Stimulated activated naive B cell treated with anti-CD40 and anti-IgM and Interleukin-4, amounts not matched to agents 10 μg/mL and 1 μg/mL and 100 μg/mL, for 72 hours (primary cell): ENCODE measurements at regions not wholly inside any gene's neighbourhood (a gene's known extent, or its start where the extent isn't known, plus 50 kb on each side); places are given as distances from the start of the nearest gene placed in this dataset.
A peak's percentile ranks its signal among the peaks of the same experiment; 100 is the strongest.

Experiments
- ATAC-seq, 2 donors: fragments of 150-1000 bp; cut with Tn5 transposase; replicated peaks; 2 replicates each; pipeline ENCODE4 v1.10.0; 2021; ENCODE audit warnings: moderate library complexity in 1 of 2
- DNase-seq: peaks from one replicate; pipeline ENCODE4 v3.0.0; 2021
- H3K27ac Mint-ChIP-seq: one replicate; pipeline ENCODE4 v1.8.0; 2022; ENCODE audit warnings: mild to moderate bottlenecking, mixed read lengths
- H3K27me3 Mint-ChIP-seq, 2 donors: one replicate each; pipeline ENCODE4 v1.8.0; 2022; ENCODE audit warnings: mixed read lengths in 2 of 2
- H3K36me3 Mint-ChIP-seq, 2 donors: one replicate each; pipeline ENCODE4 v1.8.0; 2022; ENCODE audit warnings: mixed read lengths in 2 of 2, mild to moderate bottlenecking in 1 of 2
- H3K4me1 Mint-ChIP-seq, 2 donors: one replicate each; pipeline ENCODE4 v1.8.0; 2022; ENCODE audit warnings: mixed read lengths in 2 of 2, mild to moderate bottlenecking in 1 of 2
- H3K4me3 Mint-ChIP-seq, 2 donors: one replicate each; pipeline ENCODE4 v1.8.0; 2022; ENCODE audit warnings: mild to moderate bottlenecking in 2 of 2, mixed read lengths in 2 of 2, moderate library complexity in 1 of 2
- H3K9me3 Mint-ChIP-seq, 2 donors: one replicate each; pipeline ENCODE4 v1.8.0; 2022; ENCODE audit warnings: mixed read lengths in 2 of 2, mild to moderate bottlenecking in 1 of 2

DNA sequence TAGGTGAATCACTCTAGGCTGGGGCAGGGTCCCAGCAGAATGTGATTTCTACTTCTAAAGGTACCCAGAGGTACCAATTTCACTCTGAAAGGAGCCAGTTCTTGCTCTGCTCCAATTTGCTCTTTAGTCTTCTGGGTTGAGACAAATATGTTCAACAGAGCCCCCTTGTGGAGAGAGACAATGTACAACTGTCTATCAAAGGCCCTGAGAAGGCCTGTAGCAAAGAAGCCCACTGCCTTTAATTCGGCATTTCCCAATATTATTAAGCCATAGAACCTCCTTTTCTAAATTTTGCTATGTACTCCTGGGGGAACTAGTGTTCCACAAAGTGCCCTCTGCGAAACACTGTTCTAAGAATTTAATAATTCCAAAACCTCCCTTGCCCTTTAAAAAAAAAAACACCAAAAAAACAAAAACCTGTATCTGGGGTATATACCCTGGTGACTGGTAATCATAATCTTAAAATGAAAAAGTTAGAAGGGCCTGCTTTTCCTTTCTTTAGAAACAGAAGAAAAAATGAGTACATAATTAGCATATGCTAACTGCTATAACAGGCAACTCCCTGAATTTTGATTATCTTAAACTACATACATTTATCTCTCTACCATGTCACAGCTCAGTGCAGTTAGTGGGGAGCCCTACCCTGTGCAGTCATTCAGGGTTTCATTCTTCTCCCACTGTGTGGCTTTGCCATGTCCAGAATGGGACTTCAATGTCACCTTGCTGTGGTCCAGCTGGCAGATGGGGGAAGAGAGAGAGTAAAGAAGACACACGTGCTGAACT lies 160.9 kb upstream of the BMPER start:
- no peak overlapping the region for H3K4me3 Mint-ChIP-seq
- H3K9me3 Mint-ChIP-seq = peaks cover 0 to 2% of the 10 kb centered on the region in 2 donors
- no peak overlapping the region for H3K27ac Mint-ChIP-seq
- no peaks in the 10 kb centered on the region for H3K36me3 Mint-ChIP-seq
- peaks cover 0 to 3% of the 10 kb centered on the region in 2 donors for H3K27me3 Mint-ChIP-seq
- H3K4me1 Mint-ChIP-seq = no peaks in the 10 kb centered on the region
- ATAC-seq = peak; percentile 46 to 66
- DNase-seq = no peak

DNA sequence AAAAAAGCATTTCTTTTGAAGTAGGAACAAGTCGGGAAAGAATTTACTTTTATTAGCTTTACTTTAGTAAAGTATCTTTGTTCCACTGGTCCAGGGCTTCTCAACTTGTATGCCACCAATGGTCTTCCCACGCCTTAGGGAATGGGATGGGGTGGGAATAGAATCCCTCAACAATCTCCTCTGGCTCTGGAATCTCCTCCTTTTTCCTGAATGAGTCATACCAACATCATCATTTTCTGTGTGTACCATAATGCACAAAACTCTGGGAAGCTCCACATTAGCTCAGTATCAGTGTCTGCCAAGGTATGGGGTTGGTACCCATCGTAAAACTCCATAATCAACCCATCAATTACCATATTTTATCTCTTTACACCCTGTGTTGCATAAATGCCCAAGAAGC lies 159.4 kb upstream of the BMPER start:
- Mint-ChIP-seq H3K4me1 (no peaks in the 10 kb centered on the region), H3K36me3 (no peaks in the 10 kb centered on the region), H3K27ac (no peak overlapping the region), H3K27me3 (no peaks in the 10 kb centered on the region), H3K4me3 (no peak overlapping the region), H3K9me3 (peaks cover 0 to 2% of the 10 kb centered on the region in 2 donors)
- no peak for ATAC-seq
- no peak for DNase-seq

DNA sequence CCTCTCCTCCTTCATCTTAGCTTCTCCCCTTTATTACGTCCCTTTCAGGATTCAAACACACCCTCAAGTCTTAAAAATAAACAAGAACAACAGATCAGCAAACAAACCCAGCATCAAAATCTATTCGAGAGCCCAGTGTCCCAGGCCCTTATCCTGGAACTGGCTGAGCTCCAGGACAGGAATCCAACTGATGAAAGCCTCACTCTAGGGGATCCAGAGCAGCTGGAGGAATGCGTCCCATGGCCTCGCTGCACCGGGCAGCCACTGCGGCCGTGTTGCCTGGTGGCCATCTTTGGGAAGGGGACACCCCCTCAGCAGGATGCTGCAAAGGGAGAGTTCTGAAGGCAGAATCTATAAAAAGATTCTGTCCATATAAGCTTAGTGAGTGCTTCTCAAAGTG lies 156.5 kb upstream of the BMPER start:
- DNase-seq = no peak
- H3K9me3 Mint-ChIP-seq = peaks cover 0 to 2% of the 10 kb centered on the region in 2 donors
- no peak for ATAC-seq
- H3K36me3 Mint-ChIP-seq = no peaks in the 10 kb centered on the region
- no peaks in the 10 kb centered on the region for H3K27me3 Mint-ChIP-seq
- H3K4me1 Mint-ChIP-seq = no peaks in the 10 kb centered on the region
- H3K4me3 Mint-ChIP-seq = no peak overlapping the region
- no peak overlapping the region for H3K27ac Mint-ChIP-seq

DNA sequence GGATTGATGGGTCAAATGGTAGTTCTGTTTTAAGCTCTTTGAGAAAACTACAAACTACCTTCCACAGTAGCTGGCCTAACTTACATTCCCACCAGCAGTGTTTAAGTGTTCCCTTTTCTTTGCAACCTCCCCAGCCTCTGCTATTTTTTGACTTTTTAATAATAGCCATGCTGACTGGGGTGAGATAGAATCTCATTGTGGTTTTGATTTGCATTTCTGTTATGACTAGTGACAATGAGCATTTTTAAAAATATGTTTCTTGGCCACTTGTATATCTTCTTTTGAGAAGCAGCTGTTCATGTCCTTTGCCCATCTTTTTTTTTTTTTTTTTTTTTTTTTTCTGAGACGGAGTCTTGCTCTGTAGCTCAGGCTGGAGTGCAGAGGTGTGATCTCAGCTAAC lies 155.2 kb upstream of the BMPER start:
- no peak for DNase-seq
- no peaks in the 10 kb centered on the region for H3K36me3 Mint-ChIP-seq
- H3K4me1 Mint-ChIP-seq = no peaks in the 10 kb centered on the region
- H3K9me3 Mint-ChIP-seq = no peaks in the 10 kb centered on the region
- no peaks in the 10 kb centered on the region for H3K27me3 Mint-ChIP-seq
- H3K4me3 Mint-ChIP-seq = no peak overlapping the region
- no peak overlapping the region for H3K27ac Mint-ChIP-seq
- ATAC-seq = peak; percentile 23 to 45

DNA sequence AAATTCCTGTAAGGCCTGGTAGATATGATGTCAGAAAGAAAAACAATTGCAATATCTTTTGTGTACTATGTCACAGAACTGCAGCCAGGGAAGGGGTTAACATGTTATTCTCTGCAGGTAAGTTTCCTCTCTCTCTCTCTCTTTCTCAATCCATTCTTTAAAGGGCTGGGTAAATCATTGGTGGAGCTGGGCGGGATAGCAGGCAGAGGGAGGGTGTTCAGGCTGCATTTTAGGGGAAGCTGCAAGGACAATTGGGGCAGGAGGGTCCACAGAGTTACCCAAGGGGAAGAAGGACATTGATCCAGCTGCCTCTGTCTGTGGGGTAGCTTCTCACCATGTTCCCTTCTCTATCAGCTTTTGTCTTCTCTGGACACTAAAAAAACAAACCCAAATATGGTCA lies 153.9 kb upstream of the BMPER start:
- H3K27me3 Mint-ChIP-seq = peaks cover 4 to 5% of the 10 kb centered on the region in 2 donors
- no peaks in the 10 kb centered on the region for H3K9me3 Mint-ChIP-seq
- DNase-seq (no peak), ATAC-seq (no peak)
- H3K4me1 Mint-ChIP-seq = no peaks in the 10 kb centered on the region
- no peak overlapping the region for H3K27ac Mint-ChIP-seq
- no peaks in the 10 kb centered on the region for H3K36me3 Mint-ChIP-seq
- no peak overlapping the region for H3K4me3 Mint-ChIP-seq

DNA sequence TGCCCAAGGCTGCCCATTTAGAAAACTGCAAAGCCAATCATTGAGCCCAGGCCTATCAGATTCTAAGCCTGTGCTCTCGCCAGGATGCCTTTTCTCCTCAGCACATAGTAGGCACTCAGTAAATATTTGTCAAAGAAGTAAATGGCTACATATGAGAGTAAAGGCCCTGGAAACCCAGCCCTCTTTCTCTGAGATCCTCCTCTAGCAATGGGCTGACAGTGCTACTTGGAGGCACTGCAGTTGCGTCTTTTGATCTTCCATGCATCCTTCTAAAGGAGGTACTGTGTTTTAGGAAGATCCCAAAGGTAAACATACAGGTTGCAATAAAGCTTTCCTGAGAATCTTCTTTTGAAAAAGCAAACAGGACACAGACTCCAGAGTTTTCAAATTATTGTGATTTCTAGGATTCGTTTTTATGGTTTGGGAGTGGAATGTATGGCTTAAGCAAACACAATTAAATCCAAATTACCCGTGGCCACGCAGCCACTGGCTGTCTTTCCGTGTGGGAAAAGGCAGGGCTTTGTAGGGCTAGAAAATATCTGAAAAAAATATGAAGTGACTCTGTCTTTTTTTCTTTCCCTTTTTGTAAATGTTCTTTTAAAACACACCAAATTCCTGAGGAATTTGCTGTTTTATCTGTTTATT lies 151.3 kb upstream of the BMPER start:
- Mint-ChIP-seq H3K4me3 (no peak overlapping the region), H3K27ac (no peak overlapping the region), H3K9me3 (no peaks in the 10 kb centered on the region), H3K27me3 (peaks cover 5% of the 10 kb centered on the region in 2 donors), H3K36me3 (no peaks in the 10 kb centered on the region), H3K4me1 (no peaks in the 10 kb centered on the region)
- DNase-seq (no peak), ATAC-seq (no peak)

DNA sequence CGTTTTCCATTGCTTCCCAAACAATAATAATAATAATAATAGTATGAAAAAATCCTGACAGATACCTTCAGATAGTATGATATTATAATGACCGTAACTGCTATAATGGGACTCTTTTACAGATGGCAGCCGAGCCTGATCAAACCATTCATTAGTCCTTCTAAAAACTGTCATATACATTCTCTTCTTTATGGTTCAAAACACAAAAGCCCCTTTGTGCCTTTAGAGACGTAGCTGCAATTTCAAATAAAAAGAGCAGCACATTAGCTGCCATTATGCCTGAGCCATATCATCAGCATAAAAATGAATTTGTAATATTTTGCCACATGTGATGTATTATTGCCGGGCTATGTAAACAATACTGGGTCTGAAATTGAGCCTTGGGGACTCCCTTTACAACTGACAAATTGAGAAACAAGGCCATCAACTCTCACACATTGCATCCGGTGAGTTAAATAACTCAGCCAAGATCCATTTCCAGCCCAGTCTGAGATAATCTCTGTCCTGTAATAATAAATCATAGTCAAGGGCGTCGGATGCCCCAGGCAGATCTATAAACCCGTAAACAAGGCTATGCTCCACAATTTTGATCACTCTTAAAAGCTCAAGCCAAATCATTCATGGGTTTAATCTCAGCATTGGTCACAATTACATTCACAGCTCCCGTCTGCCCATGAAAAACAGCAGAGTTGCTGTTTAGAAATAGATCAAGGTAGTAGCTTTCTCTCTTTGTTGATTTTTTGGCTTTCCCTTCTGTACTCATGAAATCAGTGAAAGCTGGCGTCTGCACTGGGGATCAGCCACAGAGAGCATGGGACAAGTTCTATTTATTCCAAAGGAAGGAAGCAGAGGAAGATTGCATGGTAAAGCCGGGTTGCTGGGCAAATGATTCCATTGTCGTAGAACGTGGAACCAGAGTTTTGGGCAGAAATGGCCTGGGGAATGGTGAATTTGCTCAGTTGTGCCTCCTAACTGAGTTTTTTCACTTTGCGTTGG lies 150.1 kb upstream of the BMPER start:
- no peak for DNase-seq
- Mint-ChIP-seq H3K36me3 (no peaks in the 10 kb centered on the region), H3K9me3 (no peaks in the 10 kb centered on the region), H3K4me1 (no peaks in the 10 kb centered on the region), H3K27me3 (peaks cover 5 to 9% of the 10 kb centered on the region in 2 donors), H3K27ac (no peak overlapping the region), H3K4me3 (no peak overlapping the region)
- ATAC-seq = no peak

DNA sequence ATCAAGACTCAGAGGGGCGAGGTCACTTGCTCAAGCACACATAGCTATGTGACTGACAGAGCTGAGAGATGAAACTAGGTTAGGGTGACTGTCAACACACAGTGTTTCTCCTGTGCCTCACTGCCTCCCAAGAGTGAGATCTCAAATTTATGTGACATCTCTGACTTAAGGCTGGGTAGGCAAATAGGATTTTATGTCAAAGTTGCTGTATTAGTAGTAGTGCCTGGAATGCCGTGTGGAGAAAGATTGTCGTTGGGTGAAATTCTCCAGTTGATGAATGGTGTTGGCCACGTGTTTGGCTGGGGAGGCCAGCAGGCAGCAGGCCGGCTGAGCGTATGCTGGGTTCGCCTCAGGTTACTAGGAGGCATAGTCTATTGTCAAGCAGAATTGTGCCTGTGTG lies 148.3 kb upstream of the BMPER start:
- ATAC-seq (no peak), DNase-seq (no peak)
- Mint-ChIP-seq H3K4me3 (no peak overlapping the region), H3K9me3 (no peaks in the 10 kb centered on the region), H3K4me1 (peaks cover under 1% of the 10 kb centered on the region in 2 donors), H3K36me3 (no peaks in the 10 kb centered on the region), H3K27ac (no peak overlapping the region), H3K27me3 (peaks cover 5 to 9% of the 10 kb centered on the region in 2 donors)

DNA sequence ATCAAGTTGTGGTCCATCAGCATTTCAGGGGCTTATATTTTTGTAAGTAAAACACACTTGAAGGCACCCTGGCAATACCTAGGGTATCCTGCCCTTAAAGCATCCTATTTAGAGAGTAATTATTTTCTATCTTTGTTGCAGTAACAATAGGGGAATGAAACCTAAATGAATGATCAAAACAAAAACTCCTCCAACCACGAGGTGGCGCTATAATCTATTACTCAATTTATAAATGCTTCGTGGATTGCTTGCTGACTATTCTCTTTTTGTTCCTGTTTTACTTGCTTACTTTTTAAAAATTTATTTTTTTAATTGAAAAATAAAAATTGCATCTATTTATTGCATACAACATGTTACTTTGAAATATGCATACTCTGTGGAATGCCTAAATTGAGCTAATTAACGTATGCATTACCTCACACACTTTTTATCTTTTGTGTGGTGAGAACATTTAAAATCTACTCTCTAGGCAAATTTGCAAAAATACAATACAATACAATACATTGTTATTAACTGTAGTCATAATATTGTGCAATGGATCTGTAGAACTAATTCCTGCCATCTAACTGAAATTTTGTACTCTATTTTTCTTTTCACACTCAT lies 147.7 kb upstream of the BMPER start:
- ATAC-seq = no peak
- peaks cover 2 to 5% of the 10 kb centered on the region in 2 donors for H3K4me1 Mint-ChIP-seq
- H3K27me3 Mint-ChIP-seq = peaks cover 5 to 9% of the 10 kb centered on the region in 2 donors
- DNase-seq = no peak
- H3K9me3 Mint-ChIP-seq = no peaks in the 10 kb centered on the region
- H3K36me3 Mint-ChIP-seq = no peaks in the 10 kb centered on the region
- no peak overlapping the region for H3K27ac Mint-ChIP-seq
- no peak overlapping the region for H3K4me3 Mint-ChIP-seq

DNA sequence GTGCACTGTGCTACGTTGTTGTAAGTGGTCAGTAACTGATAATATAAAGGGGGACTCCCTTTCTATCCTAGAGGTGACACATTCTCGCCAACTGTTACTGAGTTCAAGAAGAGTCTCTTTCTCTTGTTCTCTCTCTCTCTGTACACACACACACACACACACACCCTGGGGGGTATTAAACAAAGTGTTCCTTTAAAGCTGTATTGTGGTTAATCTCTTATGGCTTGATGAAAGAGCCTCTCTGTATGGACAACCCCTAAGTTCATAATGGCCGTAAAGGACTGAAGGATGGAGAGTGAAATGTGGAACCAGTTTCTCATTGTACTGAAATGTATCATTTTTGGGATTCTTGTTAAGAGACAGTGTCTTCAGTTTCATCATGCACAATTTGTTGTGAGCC lies 145.2 kb upstream of the BMPER start:
- no peak overlapping the region for H3K4me3 Mint-ChIP-seq
- ATAC-seq = no peak

DNA sequence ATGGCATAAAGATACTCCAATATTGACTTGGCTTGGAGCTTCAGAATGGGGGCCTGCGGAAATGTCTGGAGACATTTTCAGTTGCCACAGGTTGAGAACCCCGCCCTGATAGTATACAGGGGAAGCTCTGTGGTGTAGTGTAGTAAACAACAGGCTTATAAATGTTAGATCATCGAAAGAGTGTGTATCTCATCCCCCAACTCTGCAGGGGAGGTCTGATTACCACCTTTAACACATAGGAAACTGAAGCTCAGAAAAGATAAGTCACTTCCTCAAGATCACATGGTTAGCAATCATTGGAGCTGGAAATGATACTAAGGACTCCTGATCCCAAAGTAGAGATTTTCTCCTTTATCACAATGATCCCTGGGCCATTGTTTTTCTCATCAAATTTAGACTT lies 144.5 kb upstream of the BMPER start:
- no peaks in the 10 kb centered on the region for H3K9me3 Mint-ChIP-seq
- peaks cover 0 to 9% of the 10 kb centered on the region in 2 donors for H3K27me3 Mint-ChIP-seq
- no peak overlapping the region for H3K4me3 Mint-ChIP-seq
- DNase-seq (no peak), ATAC-seq (no peak)
- no peak overlapping the region for H3K27ac Mint-ChIP-seq
- peaks cover 2 to 5% of the 10 kb centered on the region in 2 donors for H3K4me1 Mint-ChIP-seq
- H3K36me3 Mint-ChIP-seq = no peaks in the 10 kb centered on the region

More for the DNA sequence above, 145.2 kb upstream of the BMPER start:
- H3K4me1 Mint-ChIP-seq = peaks cover 2 to 5% of the 10 kb centered on the region in 2 donors
- no peak for DNase-seq
- H3K36me3 Mint-ChIP-seq = no peaks in the 10 kb centered on the region
- no peak overlapping the region for H3K27ac Mint-ChIP-seq
- peaks cover 5 to 9% of the 10 kb centered on the region in 2 donors for H3K27me3 Mint-ChIP-seq
- H3K9me3 Mint-ChIP-seq = no peaks in the 10 kb centered on the region

DNA sequence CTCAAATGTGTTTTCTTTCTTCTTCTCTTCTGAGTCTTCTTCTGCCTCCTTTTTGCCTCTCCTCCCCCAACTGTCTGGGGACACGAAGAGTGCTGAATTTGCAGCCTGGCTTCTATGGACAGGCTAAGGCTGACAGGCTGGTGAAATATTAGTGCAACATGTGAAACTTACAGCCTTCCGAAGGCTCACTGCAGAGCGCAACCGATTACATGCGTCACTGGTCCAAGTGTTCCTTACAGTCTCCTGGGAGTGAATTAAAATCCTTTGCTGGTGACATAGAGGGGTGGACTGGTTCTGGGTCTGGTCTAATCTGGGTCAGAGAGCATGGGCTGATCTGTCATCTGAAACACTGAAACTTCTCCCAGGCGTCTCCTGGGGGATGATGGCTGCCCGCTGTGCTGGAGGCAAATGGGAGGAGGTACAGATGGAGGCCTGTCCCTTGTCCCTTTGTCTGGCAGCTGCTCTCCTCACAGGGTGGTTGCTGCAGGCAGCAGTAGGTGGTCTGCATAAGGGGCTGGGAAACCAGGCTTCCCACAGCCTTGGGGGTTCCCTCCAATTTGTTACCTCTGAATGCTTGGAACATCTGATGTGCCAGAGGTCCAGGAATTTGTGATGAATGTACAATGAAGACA lies 143.8 kb upstream of the BMPER start:
- Mint-ChIP-seq H3K27ac (no peak overlapping the region), H3K4me3 (no peak overlapping the region)

DNA sequence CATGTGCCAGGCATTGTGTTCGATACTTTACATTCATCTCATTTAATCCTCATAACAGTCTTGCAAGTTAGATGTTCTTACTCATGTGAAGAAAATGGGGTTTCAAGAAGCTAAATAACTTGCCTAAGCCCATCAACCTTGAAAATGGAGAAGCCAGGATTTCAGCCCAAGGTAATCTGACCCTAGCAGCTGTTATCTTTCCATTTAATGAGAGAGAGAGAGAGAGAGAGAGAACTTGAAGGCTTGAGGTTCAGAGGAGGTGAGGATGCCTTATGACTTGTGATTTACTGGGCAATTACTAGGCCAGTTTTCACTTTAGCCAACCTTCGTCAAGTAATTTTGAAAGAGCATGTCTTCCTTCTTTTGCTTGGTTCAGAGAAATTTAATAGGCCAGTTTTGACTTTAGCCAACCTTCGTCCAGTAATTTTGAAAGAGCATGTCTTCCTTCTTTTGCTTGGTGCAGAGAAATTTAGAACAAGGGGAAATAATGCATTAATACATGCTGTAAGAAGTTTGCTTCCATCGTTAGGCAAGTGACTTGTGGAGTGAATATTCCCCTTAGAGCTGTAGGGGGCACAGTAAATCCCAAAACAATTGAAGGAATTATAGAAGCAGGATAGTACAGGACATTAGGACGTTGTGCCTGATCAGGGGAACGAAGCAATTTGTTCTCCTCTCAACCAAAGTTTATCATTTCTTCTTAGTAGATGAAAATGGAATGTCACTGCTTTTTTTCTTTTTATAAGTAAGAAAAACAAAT lies 143.0 kb upstream of the BMPER start:
- DNase-seq (no peak), ATAC-seq (peak in 1 of 2 donors; percentile 38)
- peak overlapping the region; percentile 33 for H3K27ac Mint-ChIP-seq
- H3K36me3 Mint-ChIP-seq = no peaks in the 10 kb centered on the region
- H3K9me3 Mint-ChIP-seq = no peaks in the 10 kb centered on the region
- peaks cover 0 to 4% of the 10 kb centered on the region in 2 donors for H3K27me3 Mint-ChIP-seq
- H3K4me3 Mint-ChIP-seq = no peak overlapping the region
- peaks cover 2 to 5% of the 10 kb centered on the region in 2 donors for H3K4me1 Mint-ChIP-seq

More for the DNA sequence above, 143.8 kb upstream of the BMPER start:
- Mint-ChIP-seq H3K36me3 (no peaks in the 10 kb centered on the region), H3K9me3 (no peaks in the 10 kb centered on the region), H3K4me1 (peaks cover 2 to 5% of the 10 kb centered on the region in 2 donors), H3K27me3 (peaks cover 0 to 4% of the 10 kb centered on the region in 2 donors)
- ATAC-seq = no peak
- no peak for DNase-seq
